Gastrocnemius medialis (tissue), 4 donors: ENCODE measurements at regions not wholly inside any gene's neighbourhood (a gene's known extent, or its start where the extent isn't known, plus 50 kb on each side); places are given as distances from the start of the nearest gene placed in this dataset.

Experiments
- POLR2A ChIP-seq, 2 donors: fragments of 450-650 bp; IDR thresholded peaks; one replicate each; pipeline ENCODE4 v1.6.1; 2017; ENCODE audit warnings: antibody characterized with exemption in 2 of 2, mild to moderate bottlenecking in 2 of 2, moderate library complexity in 2 of 2
- TF ChIP-seq, protein P1 (sequence below), 5 experiments: fragments of 450-650 bp in 3 of 5; fragments of 200-600 bp in 2 of 5; sonication (generic) in 2 of 5; IDR thresholded peaks in 4 of 5; conservative IDR thresholded peaks in 1 of 5; 1 replicate in 4 of 5; 2 replicates in 1 of 5; pipeline ENCODE4 v1.5.1; 2016 to 2019; ENCODE audit warnings: antibody characterized with exemption in 5 of 5, mild to moderate bottlenecking in 3 of 5, moderate library complexity in 3 of 5

DNA sequence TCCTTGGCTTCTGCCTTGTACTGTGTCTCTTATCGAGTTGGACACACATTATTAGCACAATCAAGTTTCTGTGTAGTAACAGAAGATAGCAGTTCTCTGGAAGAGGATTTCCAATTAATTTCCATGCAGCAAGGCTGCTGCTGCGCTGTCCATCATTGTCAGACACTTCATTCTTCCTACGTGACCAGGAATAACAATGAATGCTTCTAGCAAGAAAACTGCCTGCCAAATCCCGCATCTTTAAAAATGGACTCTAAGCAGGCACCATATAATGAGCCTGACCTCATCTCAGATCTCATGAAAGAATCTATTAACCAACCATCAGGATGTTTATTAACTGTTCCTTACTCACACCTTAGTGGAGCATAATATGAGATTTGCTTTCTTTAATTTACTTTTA lies 1067.7 kb upstream of the FAM98A start:
- TF ChIP-seq POLR2A (IDR thresholded peaks at IDR 0.05), result no peak
- TF ChIP-seq, protein P1, sequence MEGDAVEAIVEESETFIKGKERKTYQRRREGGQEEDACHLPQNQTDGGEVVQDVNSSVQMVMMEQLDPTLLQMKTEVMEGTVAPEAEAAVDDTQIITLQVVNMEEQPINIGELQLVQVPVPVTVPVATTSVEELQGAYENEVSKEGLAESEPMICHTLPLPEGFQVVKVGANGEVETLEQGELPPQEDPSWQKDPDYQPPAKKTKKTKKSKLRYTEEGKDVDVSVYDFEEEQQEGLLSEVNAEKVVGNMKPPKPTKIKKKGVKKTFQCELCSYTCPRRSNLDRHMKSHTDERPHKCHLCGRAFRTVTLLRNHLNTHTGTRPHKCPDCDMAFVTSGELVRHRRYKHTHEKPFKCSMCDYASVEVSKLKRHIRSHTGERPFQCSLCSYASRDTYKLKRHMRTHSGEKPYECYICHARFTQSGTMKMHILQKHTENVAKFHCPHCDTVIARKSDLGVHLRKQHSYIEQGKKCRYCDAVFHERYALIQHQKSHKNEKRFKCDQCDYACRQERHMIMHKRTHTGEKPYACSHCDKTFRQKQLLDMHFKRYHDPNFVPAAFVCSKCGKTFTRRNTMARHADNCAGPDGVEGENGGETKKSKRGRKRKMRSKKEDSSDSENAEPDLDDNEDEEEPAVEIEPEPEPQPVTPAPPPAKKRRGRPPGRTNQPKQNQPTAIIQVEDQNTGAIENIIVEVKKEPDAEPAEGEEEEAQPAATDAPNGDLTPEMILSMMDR (IDR thresholded peaks at IDR 0.05 in 4 of 5, conservative IDR thresholded peaks at IDR 0.05 in 1 of 5), result no peak
